ENCODE measurements at regions not wholly inside any gene's neighbourhood (a gene's known extent, or its start where the extent isn't known, plus 50 kb on each side); places are given as distances from the start of the nearest gene placed in this dataset.

DNA sequence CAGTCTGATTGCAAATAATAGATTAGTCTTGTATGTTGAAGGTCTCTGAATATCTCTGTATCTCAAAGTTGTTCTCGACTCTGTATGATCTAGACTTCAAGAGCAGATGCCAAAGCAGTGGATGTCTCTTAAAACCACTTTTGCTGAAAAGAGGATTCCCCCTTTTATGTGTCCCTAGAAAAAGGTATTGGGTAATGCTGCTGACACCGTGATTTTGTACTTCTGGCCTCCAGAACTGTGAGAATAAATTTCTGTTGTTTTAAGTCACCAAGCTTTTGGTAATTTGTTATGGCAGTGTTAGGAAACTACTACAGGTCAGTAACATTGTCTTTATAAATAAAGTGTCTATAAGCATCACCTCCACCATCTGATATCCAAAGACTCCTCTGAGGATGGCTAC is 85.3 kb upstream of the PIK3R1 start:
- Histone ChIP-seq H3K4me1 (no peaks in the 10 kb centered on the region), H3K36me3 (no peaks in the 10 kb centered on the region), H3K27me3 (no peaks in the 10 kb centered on the region), H3K9me3 (no peaks in the 10 kb centered on the region), H3K4me3 (no peak overlapping the region), H3K27ac (no peak overlapping the region)
- DNase-seq: no peak
- intact Hi-C loops (cut with DNase I; ENCODE audit: low total_unique reads): no loop called here
- TF ChIP-seq POLR2A (IDR thresholded peaks at IDR 0.05): no peak
- TF ChIP-seq, protein P1, sequence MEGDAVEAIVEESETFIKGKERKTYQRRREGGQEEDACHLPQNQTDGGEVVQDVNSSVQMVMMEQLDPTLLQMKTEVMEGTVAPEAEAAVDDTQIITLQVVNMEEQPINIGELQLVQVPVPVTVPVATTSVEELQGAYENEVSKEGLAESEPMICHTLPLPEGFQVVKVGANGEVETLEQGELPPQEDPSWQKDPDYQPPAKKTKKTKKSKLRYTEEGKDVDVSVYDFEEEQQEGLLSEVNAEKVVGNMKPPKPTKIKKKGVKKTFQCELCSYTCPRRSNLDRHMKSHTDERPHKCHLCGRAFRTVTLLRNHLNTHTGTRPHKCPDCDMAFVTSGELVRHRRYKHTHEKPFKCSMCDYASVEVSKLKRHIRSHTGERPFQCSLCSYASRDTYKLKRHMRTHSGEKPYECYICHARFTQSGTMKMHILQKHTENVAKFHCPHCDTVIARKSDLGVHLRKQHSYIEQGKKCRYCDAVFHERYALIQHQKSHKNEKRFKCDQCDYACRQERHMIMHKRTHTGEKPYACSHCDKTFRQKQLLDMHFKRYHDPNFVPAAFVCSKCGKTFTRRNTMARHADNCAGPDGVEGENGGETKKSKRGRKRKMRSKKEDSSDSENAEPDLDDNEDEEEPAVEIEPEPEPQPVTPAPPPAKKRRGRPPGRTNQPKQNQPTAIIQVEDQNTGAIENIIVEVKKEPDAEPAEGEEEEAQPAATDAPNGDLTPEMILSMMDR (IDR thresholded peaks at IDR 0.05): no peak

DNA sequence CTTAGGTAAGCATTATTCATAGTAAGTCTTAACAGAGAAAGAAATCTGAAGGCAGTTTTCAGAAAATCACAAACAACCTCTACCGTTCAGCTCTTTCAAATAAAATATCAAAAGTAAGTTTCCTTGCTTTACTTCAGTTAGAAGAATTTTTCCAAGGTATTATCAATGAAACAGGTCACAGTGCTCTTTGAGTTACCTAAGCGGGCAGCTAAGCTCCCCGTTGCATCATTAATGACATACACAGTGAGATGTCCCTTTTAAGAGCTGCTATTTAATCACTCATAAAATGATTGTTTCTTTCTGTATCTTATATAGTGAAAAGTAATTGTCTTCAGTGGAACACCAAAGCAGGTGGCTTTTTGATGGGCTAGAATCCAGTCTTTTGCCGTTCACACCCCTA is 86.2 kb upstream of the PIK3R1 start:
- Histone ChIP-seq H3K4me3 (no peak overlapping the region), H3K36me3 (no peaks in the 10 kb centered on the region), H3K4me1 (no peaks in the 10 kb centered on the region), H3K27me3 (no peaks in the 10 kb centered on the region), H3K27ac (no peak overlapping the region), H3K9me3 (no peaks in the 10 kb centered on the region)
- TF ChIP-seq POLR2A (IDR thresholded peaks at IDR 0.05): no peak
- TF ChIP-seq, protein P1 (IDR thresholded peaks at IDR 0.05): no peak
- DNase-seq: no peak
- intact Hi-C loops (cut with DNase I; ENCODE audit: low total_unique reads): no loop called here

DNA sequence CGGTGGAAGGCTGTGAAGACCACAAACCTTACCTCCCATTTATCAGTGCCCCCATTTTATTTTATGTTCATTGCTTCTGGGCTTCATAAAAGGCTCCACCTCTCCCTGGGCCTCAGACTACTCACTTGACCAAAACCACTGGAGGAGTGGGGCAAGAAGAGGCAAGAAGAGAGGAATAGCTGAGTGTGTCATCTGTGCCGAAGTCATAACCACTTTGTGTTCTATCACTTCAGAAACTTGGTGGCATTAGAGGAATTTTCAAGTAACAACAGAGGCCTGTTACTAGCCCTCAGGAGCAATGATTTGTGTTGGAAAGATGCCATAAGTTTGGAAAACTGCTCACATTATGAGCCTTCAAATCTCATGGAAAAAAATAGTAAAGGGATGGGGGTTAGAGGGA is 88.7 kb upstream of the PIK3R1 start:
- no peak overlapping the region for H3K27ac ChIP-seq
- no peaks in the 10 kb centered on the region for H3K9me3 ChIP-seq
- TF ChIP-seq, protein P1 (IDR thresholded peaks at IDR 0.05): no peak
- no peak for TF ChIP-seq POLR2A (IDR thresholded peaks at IDR 0.05)
- H3K4me3 ChIP-seq: no peak overlapping the region
- H3K27me3 ChIP-seq: no peaks in the 10 kb centered on the region
- intact Hi-C loops (cut with DNase I; ENCODE audit: low total_unique reads): no loop called here
- no peaks in the 10 kb centered on the region for H3K36me3 ChIP-seq
- DNase-seq: no peak
- no peaks in the 10 kb centered on the region for H3K4me1 ChIP-seq

DNA sequence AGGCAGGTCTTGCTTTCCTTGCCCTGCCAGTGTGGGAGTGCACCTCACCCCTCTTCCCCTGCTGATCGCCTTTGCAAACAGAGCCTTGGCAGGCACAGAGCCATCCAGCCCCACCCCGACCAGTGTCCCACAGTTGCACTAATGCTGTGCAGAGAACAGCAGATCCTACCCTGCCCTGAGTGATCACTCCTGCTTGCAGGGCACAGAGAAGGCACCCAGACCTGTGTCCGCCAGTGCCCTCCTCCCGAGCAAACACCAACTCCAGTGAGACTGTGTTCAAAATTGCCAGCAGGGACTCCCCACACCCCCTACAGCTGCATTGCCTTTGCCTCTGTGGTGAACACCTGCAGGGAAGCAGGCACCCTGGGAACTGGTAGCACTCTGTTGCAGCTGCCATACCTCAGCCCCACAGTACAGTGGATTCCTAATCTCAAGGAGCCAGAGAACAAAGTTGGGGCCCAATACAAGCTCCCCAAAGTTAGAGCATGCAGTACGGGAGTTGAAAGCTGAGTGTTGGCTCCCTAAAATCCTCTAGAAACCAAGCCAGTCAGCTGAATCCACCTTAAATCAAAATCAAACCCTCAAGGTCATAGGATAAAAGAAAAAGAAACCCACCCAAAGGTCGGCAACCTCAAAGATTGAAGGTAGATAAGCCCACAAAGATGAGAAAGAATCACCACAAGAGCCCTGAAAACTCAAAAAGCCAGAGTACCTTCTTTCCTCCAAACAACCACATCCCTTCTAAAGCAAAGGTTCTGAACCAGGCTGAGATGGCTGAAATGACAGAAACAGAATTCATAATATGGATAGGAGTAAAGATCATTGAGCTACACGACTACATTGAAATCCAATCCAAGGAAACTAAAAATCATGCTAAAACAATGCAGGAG is 92.9 kb upstream of the PIK3R1 start:
- Histone ChIP-seq H3K36me3 (no peaks in the 10 kb centered on the region), H3K9me3 (no peaks in the 10 kb centered on the region), H3K4me1 (no peaks in the 10 kb centered on the region), H3K27ac (no peak overlapping the region), H3K27me3 (no peaks in the 10 kb centered on the region), H3K4me3 (no peak overlapping the region)
- no peak for DNase-seq
- intact Hi-C loops (cut with DNase I; ENCODE audit: low total_unique reads): no loop called here
- TF ChIP-seq POLR2A (IDR thresholded peaks at IDR 0.05): no peak
- TF ChIP-seq, protein P1 (IDR thresholded peaks at IDR 0.05): no peak

DNA sequence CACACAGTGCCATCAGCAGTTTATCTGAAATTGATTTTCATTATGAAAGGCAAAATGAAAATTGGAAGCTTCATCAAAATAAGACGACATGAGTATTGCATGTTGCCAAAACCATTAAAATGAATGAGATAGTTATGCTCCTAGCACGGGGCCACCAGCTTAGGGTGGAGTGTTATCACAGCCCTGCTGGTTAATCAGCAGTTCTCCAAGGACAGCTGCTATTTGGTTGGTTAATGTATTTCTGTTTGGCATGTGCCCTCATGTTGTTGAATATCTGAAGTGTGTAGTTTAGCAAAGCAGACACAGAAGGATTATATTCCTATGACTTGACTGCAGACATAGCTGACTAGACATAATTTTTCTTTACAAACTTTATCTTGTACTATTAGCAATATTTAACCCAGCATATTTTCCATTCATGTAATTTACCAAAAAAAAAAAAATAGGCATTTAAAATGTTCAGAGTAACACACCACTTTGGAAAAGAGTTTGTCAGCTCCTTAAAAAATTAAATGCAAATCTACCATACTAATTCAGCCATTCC is 98.6 kb upstream of the PIK3R1 start:
- no peak for DNase-seq
- Histone ChIP-seq H3K36me3 (no peaks in the 10 kb centered on the region), H3K4me3 (no peak overlapping the region), H3K4me1 (no peaks in the 10 kb centered on the region), H3K9me3 (no peaks in the 10 kb centered on the region), H3K27me3 (no peaks in the 10 kb centered on the region), H3K27ac (no peak overlapping the region)
- no peak for TF ChIP-seq POLR2A (IDR thresholded peaks at IDR 0.05)
- TF ChIP-seq, protein P1 (IDR thresholded peaks at IDR 0.05): no peak
- intact Hi-C loops (cut with DNase I; ENCODE audit: low total_unique reads): no loop called here

All from uterus (tissue), 3 donors.